ENCODE measurements at regions not wholly inside any gene's neighbourhood (a gene's known extent, or its start where the extent isn't known, plus 50 kb on each side); places are given as distances from the start of the nearest gene placed in this dataset.

DNA sequence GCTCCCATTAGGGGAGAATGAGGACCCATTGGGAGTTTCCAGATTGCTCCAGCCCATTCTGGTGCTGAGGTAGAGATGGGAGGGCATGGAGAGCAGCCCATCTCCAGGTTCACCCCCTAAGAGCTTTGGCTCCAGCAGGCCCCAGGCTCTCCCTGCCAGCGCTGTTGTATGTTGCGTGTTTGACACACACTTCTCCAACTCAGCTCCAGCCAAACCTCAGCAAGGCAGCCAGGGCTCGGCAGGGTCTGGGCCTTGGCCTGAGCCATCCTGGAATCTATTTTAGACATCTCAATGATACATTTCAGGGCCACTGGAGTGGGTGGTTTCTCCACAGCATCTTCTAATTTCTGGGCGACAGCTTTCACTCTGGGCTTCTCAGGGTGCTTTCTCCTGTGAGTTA, 117.0 kb downstream of the NAV1 start:
- TF ChIP-seq PATZ1 (CRISPR knock-in tag; IDR thresholded peaks at IDR 0.05; ENCODE audit: borderline replicate concordance) (no peak), RARB (CRISPR knock-in tag; IDR thresholded peaks at IDR 0.05) (no peak), ZC3H10 (CRISPR knock-in tag; IDR thresholded peaks at IDR 0.05) (no peak), TCF4 (CRISPR knock-in tag; IDR thresholded peaks at IDR 0.05; ENCODE audit: borderline replicate concordance) (no peak), ZNF565 (CRISPR knock-in tag; conservative IDR thresholded peaks at IDR 0.05; ENCODE audit: low read depth) (no peak), ZFP3 (CRISPR knock-in tag; IDR thresholded peaks at IDR 0.05) (no peak), TOX (CRISPR knock-in tag; IDR thresholded peaks at IDR 0.05; ENCODE audit: borderline replicate concordance) (no peak), ARNTL (CRISPR knock-in tag; IDR thresholded peaks at IDR 0.05; ENCODE audit: borderline replicate concordance, low read depth) (no peak), ESRRG (CRISPR knock-in tag; IDR thresholded peaks at IDR 0.05) (no peak), ZNF70 (CRISPR knock-in tag; IDR thresholded peaks at IDR 0.05) (no peak), OSR1 (CRISPR knock-in tag; IDR thresholded peaks at IDR 0.05) (no peak), CREB5 (CRISPR knock-in tag; IDR thresholded peaks at IDR 0.05; ENCODE audit: low read depth) (no peak), ZFP30 (CRISPR knock-in tag; IDR thresholded peaks at IDR 0.05) (no peak), ISL1 (CRISPR knock-in tag; IDR thresholded peaks at IDR 0.05) (no peak)
